ENCODE measurements at regions not wholly inside any gene's neighbourhood (a gene's known extent, or its start where the extent isn't known, plus 50 kb on each side); places are given as distances from the start of the nearest gene placed in this dataset.

- intact Hi-C loops (cut with micrococcal nuclease; ENCODE audit: unreplicated experiment): loop anchor here (10.0 kb wide), 1 partner anchor 183 kb away; the partner anchor contains the start of gene GADD45G
- Histone ChIP-seq H3K27me3 (replicated peaks; ENCODE audit: insufficient read depth, low read depth, low read length, poor library complexity) (no peaks in the 10 kb centered on the region), H3K4me3 (ENCODE audit: low read depth, low read length, poor library complexity, severe bottlenecking) (no peak overlapping the region), H3K27ac (ENCODE audit: low read depth, low read length, poor library complexity, severe bottlenecking) (no peak overlapping the region), H3K9me3 (ENCODE audit: low read depth, low read length, poor library complexity, severe bottlenecking) (no peaks in the 10 kb centered on the region), H3K36me3 (ENCODE audit: insufficient read depth, low read length, poor library complexity, severe bottlenecking) (no peaks in the 10 kb centered on the region), H3K4me1 (ENCODE audit: insufficient read depth, low read length, poor library complexity, severe bottlenecking) (no peaks in the 10 kb centered on the region)
- no TSS peak for BruUV-seq (replicated peaks)
- no peak for DNase-seq (ENCODE audit: low spot score)
- TF ChIP-seq CTCF (conservative IDR thresholded peaks at IDR 0.05; ENCODE audit: low read depth, low read length) (no peak), EZH2 (IDR thresholded peaks at IDR 0.05; ENCODE audit: borderline replicate concordance, low read depth, low read length, poor library complexity, severe bottlenecking) (no peak)
- CTCF ChIA-PET: no interaction called here
- POLR2A ChIA-PET (ENCODE audit: low non-redundant PET): no interaction called here
Observed at GRCh38 chr9:89787595-89787994, 182.8 kb downstream of the GADD45G start.

DNA sequence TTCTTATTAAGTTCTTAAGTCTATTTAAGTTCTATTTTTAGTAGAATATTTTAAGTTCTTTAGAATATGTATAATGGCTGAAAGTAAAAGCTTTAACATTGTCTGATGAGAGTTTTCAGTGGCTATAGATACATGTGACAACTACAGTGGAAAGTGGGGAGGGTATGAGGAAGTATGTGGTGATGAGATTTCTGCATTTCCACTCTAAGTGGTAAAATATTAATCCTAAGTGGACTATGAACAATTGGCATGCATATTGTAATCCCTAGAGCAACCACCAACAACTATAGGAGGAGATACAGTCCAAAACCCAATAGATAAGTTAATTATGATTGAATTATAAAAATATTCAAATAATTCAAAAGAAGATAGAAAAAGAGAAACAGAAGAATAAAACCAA, 183.6 kb downstream of the GADD45G start:
- CTCF ChIA-PET: no interaction called here
- H3K4me1 ChIP-seq (ENCODE audit: insufficient read depth, low read length, poor library complexity, severe bottlenecking): no peaks in the 10 kb centered on the region
- H3K27me3 ChIP-seq (replicated peaks; ENCODE audit: insufficient read depth, low read depth, low read length, poor library complexity): no peaks in the 10 kb centered on the region
- no peak for DNase-seq (ENCODE audit: low spot score)
- no peak for TF ChIP-seq EZH2 (IDR thresholded peaks at IDR 0.05; ENCODE audit: borderline replicate concordance, low read depth, low read length, poor library complexity, severe bottlenecking)
- TF ChIP-seq CTCF (conservative IDR thresholded peaks at IDR 0.05; ENCODE audit: low read depth, low read length): no peak
- H3K27ac ChIP-seq (ENCODE audit: low read depth, low read length, poor library complexity, severe bottlenecking): no peak overlapping the region
- H3K9me3 ChIP-seq (ENCODE audit: low read depth, low read length, poor library complexity, severe bottlenecking): no peaks in the 10 kb centered on the region
- no peak overlapping the region for H3K4me3 ChIP-seq (ENCODE audit: low read depth, low read length, poor library complexity, severe bottlenecking)
- intact Hi-C loops (cut with micrococcal nuclease; ENCODE audit: unreplicated experiment): loop anchor here (10.0 kb wide), 1 partner anchor 184 kb away; the partner anchor contains the start of gene GADD45G
- no TSS peak for BruUV-seq (replicated peaks)
- H3K36me3 ChIP-seq (ENCODE audit: insufficient read depth, low read length, poor library complexity, severe bottlenecking): no peaks in the 10 kb centered on the region
- POLR2A ChIA-PET (ENCODE audit: low non-redundant PET): no interaction called here

GRCh38 chr9:89789922-89790510, 185.2 kb downstream of the GADD45G start:
- ChIA-PET CTCF (no interaction called here), POLR2A (ENCODE audit: low non-redundant PET) (interaction anchor here (0.8 kb wide), 1 partner anchor 23 kb away, joined by 3 read pairs; no protein-coding TSS in a partner anchor)
- DNase-seq (ENCODE audit: low spot score): no peak
- no peaks in the 10 kb centered on the region for H3K9me3 ChIP-seq (ENCODE audit: low read depth, low read length, poor library complexity, severe bottlenecking)
- H3K4me1 ChIP-seq (ENCODE audit: insufficient read depth, low read length, poor library complexity, severe bottlenecking): no peaks in the 10 kb centered on the region
- no peaks in the 10 kb centered on the region for H3K27me3 ChIP-seq (replicated peaks; ENCODE audit: insufficient read depth, low read depth, low read length, poor library complexity)
- BruUV-seq (replicated peaks): no TSS peak
- H3K36me3 ChIP-seq (ENCODE audit: insufficient read depth, low read length, poor library complexity, severe bottlenecking): no peaks in the 10 kb centered on the region
- no peak for TF ChIP-seq CTCF (conservative IDR thresholded peaks at IDR 0.05; ENCODE audit: low read depth, low read length)
- TF ChIP-seq EZH2 (IDR thresholded peaks at IDR 0.05; ENCODE audit: borderline replicate concordance, low read depth, low read length, poor library complexity, severe bottlenecking): no peak
- intact Hi-C loops (cut with micrococcal nuclease; ENCODE audit: unreplicated experiment): loop anchor here (10.0 kb wide), 1 partner anchor 185 kb away; the partner anchor contains the start of gene GADD45G
- no peak overlapping the region for H3K27ac ChIP-seq (ENCODE audit: low read depth, low read length, poor library complexity, severe bottlenecking)
- H3K4me3 ChIP-seq (ENCODE audit: low read depth, low read length, poor library complexity, severe bottlenecking): no peak overlapping the region
